HG03571 (cell line): ENCODE measurements at regions not wholly inside any gene's neighbourhood (a gene's known extent, or its start where the extent isn't known, plus 50 kb on each side); places are given as distances from the start of the nearest gene placed in this dataset.
"Not testable (repeated sequence)": the region's sequence is repeated elsewhere in the genome, so short reads cannot be mapped to it uniquely, and the experiment has no call there.

ENCODE experiments used
- ATAC-seq: cut with Tn5 transposase; IDR thresholded peaks from one replicate; pipeline ENCODE4 v1.9.1; 2021; ENCODE audit not compliant: unreplicated experiment

DNA sequence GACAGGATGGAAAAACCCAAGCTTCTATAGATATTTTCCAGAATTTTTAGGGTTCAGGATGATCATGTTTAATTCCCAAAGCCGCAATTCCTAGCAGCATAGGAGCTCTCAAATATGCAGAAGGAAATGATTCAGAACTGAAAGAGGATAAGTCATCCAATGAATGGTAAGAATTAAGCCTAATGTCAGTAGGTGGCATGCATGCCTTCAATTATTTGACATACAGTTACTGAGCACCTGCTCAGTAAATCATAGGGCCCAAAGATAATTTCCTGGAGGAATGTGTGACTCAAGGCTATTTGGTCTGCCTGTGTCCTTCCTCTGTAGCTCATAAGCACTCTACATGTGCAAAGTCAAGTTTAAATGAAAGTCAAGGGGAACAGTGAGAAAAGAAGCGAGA lies 116.8 kb upstream of the SLC38A4 start:
- no peak for ATAC-seq

DNA sequence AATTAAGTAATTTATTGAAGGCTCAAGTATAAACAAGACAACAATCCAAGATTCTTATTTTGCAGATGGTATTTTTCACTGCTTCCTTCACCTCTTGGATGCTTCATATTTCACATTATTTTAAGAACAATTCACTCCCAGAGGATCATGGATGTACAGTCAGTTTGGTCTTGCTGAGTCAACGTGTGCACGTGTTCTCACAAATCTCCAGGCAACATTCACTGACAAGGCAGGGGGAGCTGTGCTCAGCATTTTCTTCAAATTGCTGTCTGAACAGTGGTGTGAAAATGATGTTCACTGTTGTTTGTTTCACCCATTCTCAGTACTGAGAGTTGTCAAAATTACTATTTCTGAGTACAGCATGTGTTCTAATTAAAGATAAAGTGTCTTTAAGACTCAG lies 118.3 kb upstream of the SLC38A4 start:
- ATAC-seq = no peak

DNA sequence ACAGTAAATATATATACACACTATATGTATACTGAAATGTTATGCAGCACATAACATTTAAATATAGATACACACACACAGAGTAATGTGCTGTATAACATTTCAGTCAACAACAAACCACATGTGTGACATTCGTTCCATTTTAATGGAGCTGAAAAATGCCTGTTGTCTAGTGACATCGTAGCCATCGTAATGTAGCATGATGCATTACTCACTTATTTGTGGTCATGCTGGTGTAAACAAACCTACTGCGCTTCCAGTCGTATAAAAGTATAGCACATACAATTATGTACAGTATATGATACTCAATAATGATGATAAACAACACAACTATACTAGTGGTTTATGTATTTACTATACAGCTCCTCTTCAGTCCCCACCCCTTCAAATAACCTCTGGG lies 119.0 kb upstream of the SLC38A4 start:
- ATAC-seq = no peak

DNA sequence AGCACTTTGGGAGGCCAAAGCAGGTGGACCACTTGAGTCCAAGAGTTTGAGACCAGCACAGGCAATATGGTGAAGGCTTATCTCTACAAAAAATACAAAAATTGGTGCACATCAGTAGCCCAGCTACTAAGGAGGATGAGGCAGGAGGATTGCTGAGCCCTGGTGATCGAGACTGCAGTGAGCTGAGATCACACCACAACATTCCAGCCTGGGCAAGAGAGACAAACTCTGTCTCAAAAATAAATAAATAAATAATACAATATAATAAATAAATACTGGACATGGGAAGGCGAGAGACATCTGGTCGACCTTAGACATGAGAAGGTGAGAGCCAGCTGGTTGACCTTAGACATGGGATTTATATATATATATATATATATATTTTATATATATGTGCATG lies 119.8 kb upstream of the SLC38A4 start:
- ATAC-seq = no peak

DNA sequence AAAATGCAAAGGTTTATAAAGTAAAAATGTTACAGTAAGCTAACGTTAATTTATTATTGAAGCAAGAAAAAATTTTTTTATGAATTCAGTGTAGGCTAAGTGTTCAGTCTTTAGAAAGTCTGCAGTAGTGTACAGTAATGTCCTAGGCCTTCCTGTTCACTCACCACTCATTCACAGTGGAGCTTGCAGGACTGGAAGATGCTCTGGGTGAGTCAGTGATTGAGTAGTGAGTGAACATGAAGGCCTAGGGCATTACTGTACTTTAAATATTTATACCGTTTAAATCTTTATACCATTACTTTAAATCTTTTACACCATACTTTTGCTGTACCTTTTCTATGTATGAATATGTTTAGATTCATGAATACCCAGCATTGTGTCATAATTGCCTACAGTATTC lies 120.3 kb upstream of the SLC38A4 start:
- ATAC-seq = no peak

DNA sequence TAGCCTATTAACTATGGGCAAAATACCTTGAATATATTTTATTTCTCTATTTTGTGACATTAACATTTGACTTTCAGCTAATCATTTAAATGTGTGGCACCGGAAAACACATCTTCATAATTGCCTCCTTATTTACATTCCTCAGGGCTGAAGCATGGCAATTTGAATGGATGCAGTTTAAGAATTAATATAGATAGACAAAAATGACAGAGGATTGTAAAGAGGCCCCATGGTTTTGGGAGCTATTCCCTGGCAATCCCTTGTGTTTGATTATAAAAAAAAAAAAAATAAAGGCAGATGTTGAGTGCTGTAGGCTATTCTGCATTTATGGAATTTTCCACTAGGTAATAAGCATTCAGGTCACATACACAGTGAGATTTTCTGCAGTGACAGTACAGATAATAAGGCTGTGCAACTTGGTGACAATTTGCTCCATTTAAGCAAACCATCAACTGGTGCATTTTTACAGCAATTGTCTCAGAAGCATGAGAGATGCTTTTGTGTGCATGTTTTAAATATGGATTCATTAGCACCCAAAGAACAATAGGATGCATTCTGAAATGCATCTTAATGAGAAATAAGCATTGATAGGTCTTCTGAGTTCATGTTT lies 123.2 kb upstream of the SLC38A4 start:
- no peak for ATAC-seq

DNA sequence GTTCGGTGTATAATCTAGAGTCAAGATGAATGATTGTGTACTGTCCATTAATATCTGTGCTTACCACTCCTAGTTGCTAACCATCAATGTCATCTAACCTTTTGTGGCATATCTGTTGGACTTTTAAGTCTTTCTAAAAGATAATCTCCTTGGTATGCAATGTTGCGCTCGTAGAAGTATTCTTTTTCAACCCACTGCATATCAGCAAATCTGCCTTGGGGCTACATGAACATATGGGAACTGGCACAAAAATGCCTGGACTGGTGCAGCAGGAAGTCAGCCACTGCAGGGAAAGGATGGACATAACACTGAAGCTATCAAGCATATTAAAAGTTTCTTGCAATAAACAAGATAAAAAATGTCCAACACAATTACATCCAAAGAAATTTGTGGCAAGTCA lies 124.3 kb upstream of the SLC38A4 start:
- ATAC-seq = no peak

DNA sequence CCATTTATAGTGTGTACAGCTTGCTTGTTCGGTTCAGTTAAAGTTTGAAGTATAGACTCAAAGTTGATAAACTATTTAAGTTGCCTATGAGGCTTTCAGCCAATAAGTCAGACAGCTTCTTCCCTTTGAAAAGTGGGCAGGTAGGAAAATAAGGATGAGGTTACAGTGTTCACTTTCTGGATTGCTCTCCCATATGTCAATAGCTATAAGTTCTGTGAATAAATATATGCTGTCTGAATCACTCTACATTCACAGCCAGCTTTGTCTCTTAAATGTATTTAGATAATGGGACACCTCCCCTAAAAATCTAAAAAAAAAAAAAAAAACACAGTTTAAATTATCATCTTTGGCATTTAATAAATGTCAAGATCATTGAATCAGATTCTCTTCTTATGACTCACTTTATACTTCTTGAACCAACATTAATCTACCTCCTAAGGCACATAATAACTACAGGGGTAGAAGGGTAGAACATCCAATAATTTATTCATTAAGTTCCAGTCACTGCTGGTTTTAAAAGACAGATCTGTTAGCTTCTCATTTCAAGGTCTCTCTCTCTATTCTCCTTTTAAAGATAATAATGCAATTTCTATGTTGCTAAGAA lies 126.4 kb upstream of the PCED1B start:
- ATAC-seq = no peak

DNA sequence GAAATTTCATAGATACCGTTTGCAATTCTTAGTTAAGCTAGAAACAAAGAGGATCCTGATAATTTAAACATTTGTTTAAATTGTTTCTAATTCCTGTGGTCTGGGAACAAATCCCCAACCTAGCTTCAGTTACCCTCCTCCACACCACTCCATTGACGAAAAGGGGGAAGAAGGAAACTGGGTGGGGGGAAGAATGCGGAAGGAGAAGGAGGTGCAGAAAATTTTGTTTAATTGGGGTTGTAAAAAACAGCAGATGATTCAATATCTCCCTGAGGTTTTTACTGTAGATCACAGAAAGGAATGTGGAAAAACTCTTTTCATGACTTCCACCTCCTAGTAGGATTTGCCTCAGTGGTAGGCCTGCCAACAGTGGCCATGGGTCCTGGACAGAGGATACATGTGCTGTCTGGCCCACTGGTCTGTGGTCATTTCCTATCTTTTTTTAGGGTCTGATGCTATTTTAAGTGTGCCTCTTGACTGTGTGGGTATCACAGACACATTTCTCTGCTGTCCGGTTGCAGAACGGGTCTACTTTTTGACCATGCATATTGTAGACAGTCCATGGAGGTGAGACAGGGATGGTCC lies 122.9 kb upstream of the PCED1B start:
- ATAC-seq = no peak

DNA sequence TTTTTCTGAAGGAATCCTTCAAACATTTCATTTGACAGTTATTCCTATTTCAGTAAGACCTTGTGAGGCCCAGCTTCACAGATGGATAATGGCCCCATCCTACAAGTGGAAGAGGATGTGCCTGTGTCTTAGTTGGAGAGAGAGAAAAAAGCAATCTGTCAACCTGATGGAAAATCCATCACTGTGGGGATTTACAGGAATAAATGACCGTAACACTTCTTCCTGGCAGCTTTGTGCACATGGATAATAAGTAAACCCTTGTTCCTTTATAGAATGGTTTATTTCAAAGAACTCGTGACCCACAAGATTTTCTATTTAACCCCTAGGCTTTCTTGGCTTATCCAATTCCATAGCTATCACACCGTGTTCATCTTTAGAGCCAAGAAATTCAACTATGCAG lies 121.4 kb upstream of the PCED1B start:
- ATAC-seq = no peak

DNA sequence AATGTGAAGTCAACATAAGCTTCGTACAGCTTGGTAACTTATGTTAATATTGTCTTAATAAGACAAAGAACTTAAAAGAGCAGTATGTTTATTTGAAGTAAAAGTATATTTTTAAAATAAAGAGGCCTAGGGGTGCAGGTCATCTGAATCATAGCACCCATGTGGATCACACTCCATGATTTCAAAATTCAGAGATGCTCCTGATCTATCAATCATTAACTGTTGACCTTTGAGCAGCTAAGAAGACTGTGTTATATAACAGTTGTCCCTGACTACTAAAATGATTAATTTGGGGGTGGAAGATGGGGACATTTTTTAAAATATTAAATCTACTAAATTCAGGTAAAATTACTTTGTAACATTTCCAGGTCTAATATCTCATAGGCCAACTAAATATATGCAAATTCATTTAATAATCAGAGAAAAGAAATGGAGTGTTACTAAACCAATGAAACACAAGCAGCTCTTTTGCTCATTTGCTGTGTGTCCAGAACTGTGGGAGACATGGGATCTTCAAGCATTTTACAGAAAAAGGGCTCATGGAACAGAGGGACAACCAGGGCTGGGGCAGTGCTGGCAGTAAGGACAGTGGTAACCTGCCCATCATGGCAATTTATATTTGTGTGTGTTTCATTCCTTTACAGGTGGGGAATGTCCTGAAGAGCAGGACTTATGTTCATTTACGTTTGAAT lies 120.7 kb upstream of the PCED1B start:
- ATAC-seq = no peak

DNA sequence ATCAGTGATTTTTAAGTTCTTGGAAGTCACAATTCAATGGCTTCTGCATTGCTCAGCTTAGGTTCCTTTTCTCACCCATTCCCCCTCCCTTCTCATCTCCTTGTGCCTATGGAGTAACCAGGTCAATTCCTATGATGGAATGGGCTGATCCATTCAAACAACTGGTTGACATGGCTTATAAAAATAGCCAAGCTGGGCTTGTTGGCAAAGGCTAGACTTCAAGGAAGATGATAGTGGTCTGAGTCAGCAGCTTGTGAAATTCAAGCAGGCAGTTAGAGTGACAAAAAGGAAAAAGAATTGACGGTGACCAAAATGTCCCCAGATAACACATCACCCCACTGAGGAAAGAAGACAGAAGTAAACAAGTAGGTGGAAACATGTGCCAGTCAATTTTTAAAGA lies 119.9 kb upstream of the PCED1B start:
- no peak for ATAC-seq

DNA sequence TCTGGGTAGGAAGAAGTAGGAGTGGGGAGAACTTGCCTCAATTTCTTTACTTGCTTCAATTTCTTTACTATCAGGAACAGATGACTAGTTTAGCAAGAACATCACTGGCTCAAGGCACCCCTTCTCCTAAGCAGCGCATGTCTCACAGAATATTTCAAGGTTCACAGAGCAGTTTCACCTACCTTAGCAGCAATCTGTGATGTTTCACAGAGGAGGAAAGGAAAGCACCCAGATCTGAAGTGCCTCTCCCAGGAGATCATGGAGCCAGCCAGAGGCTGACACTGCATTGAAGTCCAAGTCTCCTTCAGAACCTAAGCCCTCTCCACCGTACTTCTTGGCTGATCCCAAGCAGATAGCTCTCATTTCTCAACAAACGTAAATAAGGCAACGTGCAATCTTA lies 118.7 kb upstream of the PCED1B start:
- ATAC-seq = no peak

DNA sequence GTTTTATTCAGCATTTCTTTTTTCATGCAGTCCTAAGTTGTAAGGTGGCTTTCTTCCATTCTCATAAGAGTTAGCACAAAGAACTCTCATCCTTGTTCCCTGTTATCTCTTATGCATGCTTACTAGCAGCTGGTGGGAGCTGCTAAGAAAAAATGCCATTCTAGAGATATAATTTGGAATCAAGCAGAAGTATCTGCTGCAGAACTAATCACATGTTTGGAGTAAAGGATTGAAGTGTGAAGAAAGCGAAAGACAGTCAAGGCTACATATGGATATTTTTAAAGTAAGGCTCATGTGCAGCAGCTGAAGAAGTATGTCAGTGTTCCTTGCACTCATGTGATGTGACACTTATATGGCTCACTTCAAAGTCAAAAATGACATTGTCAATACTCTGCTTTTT lies 116.2 kb upstream of the PCED1B start:
- ATAC-seq = no peak

DNA sequence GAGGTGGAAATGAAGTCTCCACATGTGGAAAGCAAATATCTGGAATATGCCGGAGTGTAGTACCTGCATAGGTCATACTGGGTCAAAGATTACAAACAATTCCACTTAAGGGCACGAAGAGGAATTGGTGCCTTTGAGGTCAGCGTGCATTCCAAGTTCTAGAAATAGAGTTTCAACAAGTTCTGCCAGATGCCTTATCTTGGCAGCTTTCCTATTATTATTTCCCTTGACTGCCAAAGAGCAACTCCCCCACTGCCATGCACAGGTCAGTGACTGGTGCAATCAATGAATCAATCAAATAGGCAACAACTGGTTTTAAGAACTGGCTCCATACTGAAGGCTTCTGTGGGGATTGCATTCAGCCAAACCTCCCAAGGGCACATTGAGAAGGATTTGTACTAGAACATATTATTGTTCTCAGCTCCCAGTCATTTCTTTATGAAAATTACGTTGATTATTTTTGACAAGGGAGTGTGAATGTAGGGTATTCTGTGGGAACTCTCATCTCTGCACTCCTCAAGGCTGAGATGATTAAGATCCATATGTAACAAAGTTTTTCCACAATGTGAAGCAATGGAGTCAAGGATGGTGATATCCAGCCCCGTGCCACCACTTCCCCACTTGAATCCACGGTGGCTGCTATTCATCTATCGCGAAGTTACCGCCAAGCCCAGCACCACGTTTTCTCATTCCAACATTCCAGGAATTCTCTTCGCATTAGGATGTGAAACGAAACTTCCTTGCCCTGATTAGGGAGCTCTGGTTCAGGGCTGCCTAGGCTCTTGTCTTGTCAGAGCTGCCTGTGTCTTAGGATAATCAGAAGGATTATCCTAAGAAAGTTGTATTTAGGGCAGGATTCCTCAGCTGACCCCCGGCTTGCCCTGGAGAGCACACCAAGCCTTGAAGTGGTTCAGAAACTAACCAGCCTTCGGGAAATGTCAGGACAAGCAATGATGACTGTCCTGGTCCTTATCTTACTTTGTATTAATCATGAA lies 115.1 kb upstream of the PCED1B start:
- ATAC-seq = no peak

DNA sequence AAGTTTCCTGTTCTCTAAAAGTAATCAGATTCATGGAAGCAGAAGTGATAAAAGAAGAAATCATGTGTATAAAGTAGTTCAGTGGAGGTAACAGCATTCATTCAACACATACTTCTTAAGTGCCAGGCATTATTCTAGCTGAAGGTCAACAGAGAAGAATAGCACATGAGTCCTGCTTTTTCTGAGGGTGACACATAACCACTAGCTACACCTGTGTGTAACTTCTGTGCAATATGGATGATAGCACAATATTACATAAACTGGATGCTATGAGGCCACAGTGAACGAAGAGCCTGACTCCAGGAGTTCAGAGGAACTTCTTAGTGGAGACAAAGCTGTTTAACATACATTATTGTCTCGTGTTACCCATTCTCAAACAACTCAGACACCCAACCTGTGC lies 114.3 kb upstream of the PCED1B start:
- ATAC-seq = no peak

DNA sequence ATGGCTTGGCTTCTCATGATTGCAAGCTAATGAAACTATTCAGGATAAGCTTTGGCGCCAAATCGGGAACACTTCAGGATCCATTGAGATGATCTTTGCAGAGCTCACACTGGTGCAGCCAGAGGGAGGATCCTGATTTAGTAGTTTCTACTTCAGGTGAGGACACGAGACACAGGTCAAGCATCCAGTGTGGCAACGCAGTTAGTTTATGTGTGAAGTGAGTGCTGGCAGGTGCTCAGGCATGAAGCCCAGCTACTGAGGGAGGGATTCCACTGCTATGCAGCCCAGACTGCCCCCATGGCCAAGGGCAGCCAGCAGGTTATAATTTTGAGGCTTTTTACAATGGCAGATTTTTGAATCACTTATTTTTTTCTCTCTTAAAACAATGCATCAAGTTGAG lies 113.5 kb upstream of the PCED1B start:
- ATAC-seq = no peak

DNA sequence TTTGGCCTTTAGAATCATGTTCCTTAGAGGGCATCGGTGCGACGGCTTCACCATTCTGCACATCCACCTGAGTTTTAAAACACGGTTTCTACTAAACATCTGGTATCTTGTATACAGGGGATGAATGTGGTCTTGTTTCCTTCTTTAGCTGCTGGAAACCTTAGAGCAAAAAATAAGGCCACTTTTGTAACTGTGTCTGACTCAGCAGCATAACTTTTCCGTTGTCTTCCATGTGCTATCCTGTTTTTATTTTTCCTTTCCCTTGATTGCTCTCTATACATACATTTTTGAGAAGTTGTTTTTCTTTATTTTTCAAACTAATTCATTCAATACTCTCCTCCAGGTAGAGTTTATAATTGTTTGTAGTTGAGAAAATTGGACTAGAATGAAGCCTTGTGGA lies 108.8 kb upstream of the PCED1B start:
- ATAC-seq = no peak

DNA sequence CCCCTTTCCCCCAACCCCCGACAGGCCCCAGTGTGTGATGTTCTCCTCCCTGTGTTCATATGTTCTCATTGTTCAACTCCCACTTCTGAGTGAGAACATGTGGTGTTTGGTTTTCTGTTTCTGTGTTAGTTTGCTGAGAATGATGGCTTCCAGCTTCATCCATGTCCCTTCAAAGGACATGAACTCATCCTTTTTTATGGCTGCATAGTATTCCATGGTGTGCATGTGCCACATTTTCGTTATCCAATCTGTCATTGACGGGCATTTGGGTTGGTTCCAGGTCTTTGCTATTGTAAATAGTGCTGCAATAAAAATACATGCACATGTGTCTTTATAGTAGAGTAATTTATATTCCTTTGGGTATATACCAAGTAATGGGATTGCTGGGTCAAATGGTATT lies 105.5 kb upstream of the PCED1B start:
- not testable (repeated sequence) for ATAC-seq

DNA sequence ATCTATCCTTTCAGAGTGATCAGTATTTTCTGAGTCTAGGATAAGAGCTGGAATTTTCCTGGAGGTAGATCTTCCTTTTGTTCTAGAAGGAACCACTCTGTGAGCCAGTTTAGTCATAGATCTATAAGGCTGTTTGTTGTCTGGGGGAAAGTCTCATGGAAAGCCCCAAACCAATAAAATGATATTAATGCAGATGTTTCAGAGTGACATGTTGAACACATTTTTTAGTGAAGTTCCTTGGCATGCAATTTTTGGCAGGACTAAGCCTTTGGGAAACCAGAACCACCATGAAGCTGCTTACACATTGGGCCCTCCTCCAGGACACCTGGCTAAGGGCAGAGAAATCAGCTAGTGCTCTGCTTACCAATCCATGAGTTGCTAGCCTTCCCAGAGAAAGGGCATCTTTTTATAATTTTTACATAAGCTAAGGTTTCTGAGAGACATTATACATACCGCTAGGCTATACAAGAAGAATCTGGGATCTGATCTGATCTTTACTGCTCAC lies 101.5 kb upstream of the PCED1B start:
- ATAC-seq = no peak

DNA sequence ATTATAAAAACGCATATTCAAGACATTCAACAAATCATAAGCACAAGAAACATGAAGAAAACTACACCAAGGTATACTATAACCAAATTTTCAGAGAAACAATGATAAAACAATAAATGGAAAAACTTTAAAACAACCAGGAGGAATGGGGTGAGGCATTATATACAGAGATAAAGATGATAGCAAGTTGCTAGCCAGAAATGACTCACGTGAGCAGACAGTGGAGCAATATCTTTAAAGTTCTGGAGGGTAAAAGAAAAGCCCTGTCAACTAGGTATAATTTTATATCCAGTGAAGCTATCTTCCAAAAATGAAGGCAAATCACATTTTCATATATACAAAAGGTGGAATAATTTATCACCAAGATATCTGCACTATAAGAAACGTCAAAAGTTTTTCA lies 97.8 kb upstream of the PCED1B start:
- no peak for ATAC-seq
